GM12878 (cell line): ENCODE measurements at regions not wholly inside any gene's neighbourhood (a gene's known extent, or its start where the extent isn't known, plus 50 kb on each side); places are given as distances from the start of the nearest gene placed in this dataset.

ENCODE experiments used
- ATAC-seq: fragments of 200-7000 bp; cut with Tn5 transposase; 3 replicates; pipeline ENCODE4 v1.9.1; 2020; ENCODE audit warnings: mild to moderate bottlenecking, moderate library complexity
- BruUV-seq: library from RNA; stranded (reverse); fragments of 400-500 nt; replicated peaks from 2 replicates; lab custom pipeline; 2021; lab: Mats Ljungman, UMichigan
- CTCF ChIA-PET: fragments of 300-600 bp; sonication (Branson Sonifier 250); formaldehyde crosslinking; extraction: SDS; loops from one replicate; lab custom pipeline; 2021; ENCODE audit warnings: inconsistent platforms; lab: Yijun Ruan, JAX
- POLR2A ChIA-PET: fragments of 350-600 bp; formaldehyde crosslinking; extraction: SDS; loops from one replicate; lab custom pipeline; 2021; ENCODE audit warnings: inconsistent platforms; lab: Charles Lee
- RAD21 ChIA-PET: fragments of 300-600 bp; sonication (Branson Sonifier 250); formaldehyde crosslinking; loops from one replicate; lab custom pipeline; 2023; ENCODE audit warnings: antibody characterized with exemption; ENCODE audit not compliant: unreplicated experiment; lab: Charles Lee
- SMC1A ChIA-PET: fragments of 300-600 bp; sonication (Branson Sonifier 250); formaldehyde crosslinking; loops from one replicate; lab custom pipeline; 2023; ENCODE audit not compliant: unreplicated experiment, uncharacterized antibody; lab: Charles Lee
- DNase-seq: peaks from one replicate; pipeline ENCODE4 v3.0.0-alpha.2; 2011; ENCODE audit warnings: low read depth, low spot score
- FAIRE-seq: peaks from 3 replicates; lab custom pipeline; 2011; peaks lifted over from hg19 to GRCh38; lab: Jason Lieb, UNC
- H2AFZ ChIP-seq: 2 replicates; pipeline ENCODE4 v1.6.0; 2011; ENCODE audit warnings: low read depth, low read length, control low read depth; ENCODE audit not compliant: control insufficient read depth
- H3K27ac ChIP-seq: 2 replicates; pipeline ENCODE4 v1.5.1; 2011; ENCODE audit warnings: control low read depth; ENCODE audit not compliant: control insufficient read depth, insufficient read depth
- H3K27me3 ChIP-seq, 2 experiments: replicated peaks in 1 of 2; 2 replicates each; pipeline versions ENCODE4 v1.6.0 to v1.6.1; 2011; ENCODE audit warnings: low read length in 1 of 2; ENCODE audit not compliant: control insufficient read depth in 2 of 2, insufficient read depth in 2 of 2
- H3K36me3 ChIP-seq, 2 experiments: 2 replicates each; pipeline ENCODE4 v1.5.1; 2011; ENCODE audit warnings: low read length in 1 of 2; ENCODE audit not compliant: control insufficient read depth in 2 of 2, insufficient read depth in 2 of 2
- H3K4me1 ChIP-seq: 2 replicates; pipeline ENCODE4 v1.6.1; 2011; ENCODE audit warnings: mild to moderate bottlenecking, low read length, moderate library complexity, mixed read lengths; ENCODE audit not compliant: control insufficient read depth, insufficient read depth
- H3K4me2 ChIP-seq: 2 replicates; pipeline ENCODE4 v1.6.0; 2011; ENCODE audit warnings: control low read depth; ENCODE audit not compliant: control insufficient read depth, insufficient read depth
- H3K4me3 ChIP-seq: fragments of 200-600 bp; sonication (generic); 2 replicates; pipeline ENCODE4 v1.5.1; 2016
- H3K79me2 ChIP-seq: 2 replicates; pipeline ENCODE4 v1.6.0; 2011; ENCODE audit warnings: low read length; ENCODE audit not compliant: control insufficient read depth, insufficient read depth
- H3K9ac ChIP-seq: 2 replicates; pipeline ENCODE4 v1.8.0; 2011; ENCODE audit warnings: low read length, control low read depth, mixed read lengths; ENCODE audit not compliant: control insufficient read depth, insufficient read depth
- H3K9me3 ChIP-seq: replicated peaks from 3 replicates; pipeline ENCODE4 v1.5.1; 2011; ENCODE audit warnings: mild to moderate bottlenecking, low read length; ENCODE audit not compliant: control insufficient read depth, insufficient read depth
- H4K20me1 ChIP-seq: 2 replicates; pipeline ENCODE4 v1.6.0; 2011; ENCODE audit not compliant: control insufficient read depth, insufficient read depth
- BHLHE40 ChIP-seq, 2 experiments: fragments of 450-650 bp in 1 of 2; IDR thresholded peaks; 2 replicates each; pipeline ENCODE4 v1.6.1; 2011 to 2017; ENCODE audit warnings: low read depth in 2 of 2, borderline replicate concordance in 1 of 2, improper control_type of control experiment in 1 of 2, low read length in 1 of 2, mild to moderate bottlenecking in 1 of 2
- CREB1 ChIP-seq: IDR thresholded peaks from 2 replicates; pipeline ENCODE4 v1.6.1; 2012; ENCODE audit warnings: low read depth, mild to moderate bottlenecking, inconsistent platforms
- EED ChIP-seq: sonication (generic); IDR thresholded peaks from 2 replicates; pipeline ENCODE4 v1.6.1; 2016; ENCODE audit warnings: antibody characterized with exemption, low read depth
- EP300 ChIP-seq, 2 experiments: fragments of 150-350 bp in 1 of 2; IDR thresholded peaks; 2 replicates each; pipeline ENCODE4 v1.6.1; 2011 to 2012; ENCODE audit warnings: low read depth in 2 of 2, low read length in 2 of 2, borderline replicate concordance in 1 of 2, improper control_type of control experiment in 1 of 2, inconsistent platforms in 1 of 2; ENCODE audit not compliant: control insufficient read depth in 1 of 2
- ETV6 ChIP-seq, 2 experiments: fragments of 450-650 bp in 1 of 2; IDR thresholded peaks in 1 of 2; conservative IDR thresholded peaks in 1 of 2; 2 replicates each; pipeline ENCODE4 v1.6.1; 2014; ENCODE audit warnings: antibody characterized with exemption in 1 of 2, borderline replicate concordance in 1 of 2, low read depth in 1 of 2, mild to moderate bottlenecking in 1 of 2, moderate library complexity in 1 of 2
- MYC ChIP-seq: IDR thresholded peaks from 2 replicates; pipeline ENCODE4 v1.6.1; 2011; ENCODE audit warnings: mild to moderate bottlenecking, low read length, moderate library complexity, inconsistent platforms; ENCODE audit not compliant: insufficient read depth, insufficient replicate concordance, insufficient read length, severe bottlenecking
- NFIC ChIP-seq: IDR thresholded peaks from 2 replicates; pipeline ENCODE4 v1.6.1; 2012; ENCODE audit warnings: low read depth, mild to moderate bottlenecking, inconsistent platforms, low read length, moderate library complexity
- NR2C1 ChIP-seq: fragments of 450-650 bp; IDR thresholded peaks from 2 replicates; pipeline ENCODE4 v1.6.1; 2017; ENCODE audit warnings: antibody characterized with exemption, mild to moderate bottlenecking, moderate library complexity
- PAX5 ChIP-seq: IDR thresholded peaks from 2 replicates; pipeline ENCODE4 v1.6.1; 2011; ENCODE audit warnings: low read depth, low read length, borderline replicate concordance
- RAD21 ChIP-seq: IDR thresholded peaks from 2 replicates; pipeline ENCODE4 v1.6.1; 2011; ENCODE audit warnings: mild to moderate bottlenecking, low read depth, low read length, moderate library complexity; ENCODE audit not compliant: insufficient read depth
- SIN3A ChIP-seq: IDR thresholded peaks from 2 replicates; pipeline ENCODE4 v1.6.1; 2012; ENCODE audit warnings: low read depth, low read length, improper control_type of control experiment
- SREBF1 ChIP-seq: IDR thresholded peaks from 2 replicates; pipeline ENCODE4 v1.6.1; 2012; ENCODE audit warnings: mild to moderate bottlenecking, low read length
- TBL1XR1 ChIP-seq: IDR thresholded peaks from 2 replicates; pipeline ENCODE4 v1.6.1; 2012; ENCODE audit warnings: low read depth, low read length, improper control_type of control experiment
- ZBED1 ChIP-seq: IDR thresholded peaks from 2 replicates; pipeline ENCODE4 v1.6.1; 2016; ENCODE audit warnings: borderline replicate concordance
- WGBS: methylation state at CpG from one replicate; pipeline ENCODE4 v1.1.6; 2016; ENCODE audit warnings: low lambda C conversion rate; ENCODE audit not compliant: insufficient replicate concordance, insufficient coverage; ENCODE audit errors: missing lambda C conversion rate; 5-methylcytosine and 5-hydroxymethylcytosine counted together
- in situ Hi-C: fragments of 300-500 bp; cut with MboI; formaldehyde crosslinking; loops from 9 replicates; pipeline ENCODE4 v1.14.3; 2018; ENCODE audit warnings: mixed read lengths
- intact Hi-C: fragments of 100-400 bp; cut with micrococcal nuclease; formaldehyde crosslinking; loops from one replicate; pipeline ENCODE4 v1.14.2; 2022; ENCODE audit not compliant: unreplicated experiment
- TF ChIP-seq, protein P1 (sequence below): fragments of 450-650 bp; IDR thresholded peaks from 2 replicates; pipeline ENCODE4 v1.6.1; 2017; ENCODE audit warnings: mild to moderate bottlenecking, moderate library complexity
- TF ChIP-seq, protein P2 (sequence below): IDR thresholded peaks from 2 replicates; pipeline ENCODE4 v1.6.1; 2011; ENCODE audit warnings: mild to moderate bottlenecking, low read depth, low read length, moderate library complexity; ENCODE audit not compliant: insufficient replicate concordance
- TF ChIP-seq, protein P3 (sequence below): IDR thresholded peaks from 2 replicates; pipeline ENCODE4 v1.6.1; 2012; ENCODE audit warnings: low read length, inconsistent platforms

DNA sequence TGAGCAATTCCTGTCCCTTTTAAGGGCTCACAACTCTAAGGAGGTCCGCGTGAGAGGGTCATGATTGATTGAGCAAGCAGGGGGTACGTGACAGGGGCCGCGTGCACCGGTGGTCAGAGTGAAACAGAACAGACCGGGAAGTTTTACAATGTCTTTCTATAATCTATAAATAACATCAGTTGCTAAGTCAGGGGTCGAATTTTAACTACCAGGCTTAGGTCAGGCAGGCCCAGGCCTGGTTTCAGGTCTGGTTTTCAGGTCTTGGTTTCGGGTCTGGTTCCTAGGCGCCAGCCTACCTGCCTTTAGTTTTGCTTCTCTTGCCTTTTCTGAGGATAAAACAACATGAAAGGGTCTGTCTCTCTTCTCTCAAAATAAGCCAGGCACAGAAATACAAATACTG, 476.0 kb upstream of the CAMK1G start:
- FAIRE-seq (peak; percentile 64), ATAC-seq (peak; percentile 52), DNase-seq (peak; percentile 60)
- CTCF ChIA-PET: no interaction called here
- SMC1A ChIA-PET: no interaction called here
- H3K9ac ChIP-seq: no peak overlapping the region
- POLR2A ChIA-PET: no interaction called here
- in situ Hi-C loops (no loop called here), intact Hi-C loops (no loop called here)
- no peak overlapping the region for H2AFZ ChIP-seq
- H3K27ac ChIP-seq: peak overlapping the region; percentile 64
- no TSS peak for BruUV-seq
- H3K9me3 ChIP-seq: peaks cover 14% of the 10 kb centered on the region; the same call in 2 of the 3 replicates
- peak overlapping the region; percentile 30; the same call in 1 of the 2 replicates for H3K4me3 ChIP-seq
- RAD21 ChIA-PET: no interaction called here
- WGBS: under 1% methylated on average over 10 of the region's 10 CpGs
- H3K36me3 ChIP-seq: no peaks in the 10 kb centered on the region
- H3K79me2 ChIP-seq: no peaks in the 10 kb centered on the region
- H3K4me2 ChIP-seq: peak overlapping the region; percentile 64
- H3K27me3 ChIP-seq: no peaks in the 10 kb centered on the region
- no peaks in the 10 kb centered on the region for H4K20me1 ChIP-seq
- peaks cover 58% of the 10 kb centered on the region for H3K4me1 ChIP-seq
- TF ChIP-seq MYC (no peak), ZBED1 (0 out of 2 replicates have a peak, but pooled peaks have one; percentile 24), EP300 (IDR thresholded peaks at IDR 0.05; ENCODE audit: borderline replicate concordance in 1 of 2, control insufficient read depth in 1 of 2, low read depth in 2 of 2, low read length in 2 of 2) (0 out of 4 replicates have a peak, but pooled peaks of 1 of the 2 experiments have one; percentile 9), ETV6 (conservative IDR thresholded peaks at IDR 0.05 in 1 of 2, IDR thresholded peaks at IDR 0.05 in 1 of 2; ENCODE audit: borderline replicate concordance in 1 of 2, low read depth in 1 of 2) (peak in 1 of 2 experiments; percentile 57; a peak in 1 of 4 replicates), PAX5 (0 out of 2 replicates have a peak, but pooled peaks have one; percentile 16), EED (peak; percentile 68; the same call in 1 of the 2 replicates), SIN3A (no peak), SREBF1 (no peak), NFIC (peak; percentile 67), BHLHE40 (IDR thresholded peaks at IDR 0.05; ENCODE audit: borderline replicate concordance in 1 of 2, low read depth in 2 of 2, low read length in 1 of 2) (0 out of 4 replicates have a peak, but pooled peaks of 1 of the 2 experiments have one; percentile 37), CREB1 (0 out of 2 replicates have a peak, but pooled peaks have one; percentile 15), RAD21 (0 out of 2 replicates have a peak, but pooled peaks have one; percentile 0), TBL1XR1 (peak; percentile 50; the same call in 1 of the 2 replicates), NR2C1 (no peak)
- TF ChIP-seq, protein P1, sequence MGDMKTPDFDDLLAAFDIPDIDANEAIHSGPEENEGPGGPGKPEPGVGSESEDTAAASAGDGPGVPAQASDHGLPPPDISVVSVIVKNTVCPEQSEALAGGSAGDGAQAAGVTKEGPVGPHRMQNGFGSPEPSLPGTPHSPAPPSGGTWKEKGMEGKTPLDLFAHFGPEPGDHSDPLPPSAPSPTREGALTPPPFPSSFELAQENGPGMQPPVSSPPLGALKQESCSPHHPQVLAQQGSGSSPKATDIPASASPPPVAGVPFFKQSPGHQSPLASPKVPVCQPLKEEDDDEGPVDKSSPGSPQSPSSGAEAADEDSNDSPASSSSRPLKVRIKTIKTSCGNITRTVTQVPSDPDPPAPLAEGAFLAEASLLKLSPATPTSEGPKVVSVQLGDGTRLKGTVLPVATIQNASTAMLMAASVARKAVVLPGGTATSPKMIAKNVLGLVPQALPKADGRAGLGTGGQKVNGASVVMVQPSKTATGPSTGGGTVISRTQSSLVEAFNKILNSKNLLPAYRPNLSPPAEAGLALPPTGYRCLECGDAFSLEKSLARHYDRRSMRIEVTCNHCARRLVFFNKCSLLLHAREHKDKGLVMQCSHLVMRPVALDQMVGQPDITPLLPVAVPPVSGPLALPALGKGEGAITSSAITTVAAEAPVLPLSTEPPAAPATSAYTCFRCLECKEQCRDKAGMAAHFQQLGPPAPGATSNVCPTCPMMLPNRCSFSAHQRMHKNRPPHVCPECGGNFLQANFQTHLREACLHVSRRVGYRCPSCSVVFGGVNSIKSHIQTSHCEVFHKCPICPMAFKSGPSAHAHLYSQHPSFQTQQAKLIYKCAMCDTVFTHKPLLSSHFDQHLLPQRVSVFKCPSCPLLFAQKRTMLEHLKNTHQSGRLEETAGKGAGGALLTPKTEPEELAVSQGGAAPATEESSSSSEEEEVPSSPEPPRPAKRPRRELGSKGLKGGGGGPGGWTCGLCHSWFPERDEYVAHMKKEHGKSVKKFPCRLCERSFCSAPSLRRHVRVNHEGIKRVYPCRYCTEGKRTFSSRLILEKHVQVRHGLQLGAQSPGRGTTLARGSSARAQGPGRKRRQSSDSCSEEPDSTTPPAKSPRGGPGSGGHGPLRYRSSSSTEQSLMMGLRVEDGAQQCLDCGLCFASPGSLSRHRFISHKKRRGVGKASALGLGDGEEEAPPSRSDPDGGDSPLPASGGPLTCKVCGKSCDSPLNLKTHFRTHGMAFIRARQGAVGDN: no peak
- TF ChIP-seq, protein P2, sequence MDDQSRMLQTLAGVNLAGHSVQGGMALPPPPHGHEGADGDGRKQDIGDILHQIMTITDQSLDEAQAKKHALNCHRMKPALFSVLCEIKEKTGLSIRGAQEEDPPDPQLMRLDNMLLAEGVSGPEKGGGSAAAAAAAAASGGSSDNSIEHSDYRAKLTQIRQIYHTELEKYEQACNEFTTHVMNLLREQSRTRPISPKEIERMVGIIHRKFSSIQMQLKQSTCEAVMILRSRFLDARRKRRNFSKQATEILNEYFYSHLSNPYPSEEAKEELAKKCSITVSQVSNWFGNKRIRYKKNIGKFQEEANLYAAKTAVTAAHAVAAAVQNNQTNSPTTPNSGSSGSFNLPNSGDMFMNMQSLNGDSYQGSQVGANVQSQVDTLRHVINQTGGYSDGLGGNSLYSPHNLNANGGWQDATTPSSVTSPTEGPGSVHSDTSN: no peak
- TF ChIP-seq, protein P3, sequence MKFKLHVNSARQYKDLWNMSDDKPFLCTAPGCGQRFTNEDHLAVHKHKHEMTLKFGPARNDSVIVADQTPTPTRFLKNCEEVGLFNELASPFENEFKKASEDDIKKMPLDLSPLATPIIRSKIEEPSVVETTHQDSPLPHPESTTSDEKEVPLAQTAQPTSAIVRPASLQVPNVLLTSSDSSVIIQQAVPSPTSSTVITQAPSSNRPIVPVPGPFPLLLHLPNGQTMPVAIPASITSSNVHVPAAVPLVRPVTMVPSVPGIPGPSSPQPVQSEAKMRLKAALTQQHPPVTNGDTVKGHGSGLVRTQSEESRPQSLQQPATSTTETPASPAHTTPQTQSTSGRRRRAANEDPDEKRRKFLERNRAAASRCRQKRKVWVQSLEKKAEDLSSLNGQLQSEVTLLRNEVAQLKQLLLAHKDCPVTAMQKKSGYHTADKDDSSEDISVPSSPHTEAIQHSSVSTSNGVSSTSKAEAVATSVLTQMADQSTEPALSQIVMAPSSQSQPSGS: 0 out of 2 replicates have a peak, but pooled peaks have one; percentile 35
